HG03442 (cell line): ENCODE measurements at regions not wholly inside any gene's neighbourhood (a gene's known extent, or its start where the extent isn't known, plus 50 kb on each side); places are given as distances from the start of the nearest gene placed in this dataset.
"Not testable (repeated sequence)": the region's sequence is repeated elsewhere in the genome, so short reads cannot be mapped to it uniquely, and the experiment has no call there.

Source experiments
- ATAC-seq: cut with Tn5 transposase; IDR thresholded peaks from one replicate; pipeline ENCODE4 v1.9.1; 2021; ENCODE audit warnings: mild to moderate bottlenecking, moderate library complexity; ENCODE audit not compliant: unreplicated experiment

- no peak for ATAC-seq
These were observed 1463.4 kb upstream of the PCDH20 start for GRCh38 chr13:62879071-62879470.

- no peak for ATAC-seq
These were observed 1459.5 kb upstream of the PCDH20 start for GRCh38 chr13:62875118-62875640.

GRCh38 chr13:62850331-62850730, 1434.7 kb upstream of the PCDH20 start:
- ATAC-seq, result no peak

- ATAC-seq, result no peak
These were observed 1431.9 kb upstream of the PCDH20 start for GRCh38 chr13:62847520-62847919.

- ATAC-seq, result no peak
These were observed 1430.7 kb upstream of the PCDH20 start for GRCh38 chr13:62846302-62846701.

- no peak for ATAC-seq
These were observed 1423.7 kb upstream of the PCDH20 start for GRCh38 chr13:62839338-62839737.

- ATAC-seq, result no peak
These were observed 1423.3 kb upstream of the PCDH20 start for GRCh38 chr13:62838929-62839328.

GRCh38 chr13:62837895-62838294, 1422.2 kb upstream of the PCDH20 start:
- ATAC-seq, result no peak

GRCh38 chr13:62829486-62829885, 1413.8 kb upstream of the PCDH20 start:
- ATAC-seq, result no peak

- ATAC-seq, result no peak
These were observed 1384.3 kb upstream of the PCDH20 start for GRCh38 chr13:62799931-62800436.

- no peak for ATAC-seq
These were observed 1383.4 kb upstream of the PCDH20 start for GRCh38 chr13:62799038-62799535.

GRCh38 chr13:62793850-62794249, 1378.2 kb upstream of the PCDH20 start:
- no peak for ATAC-seq

GRCh38 chr13:62781866-62782265, 1366.2 kb upstream of the PCDH20 start:
- ATAC-seq, result no peak

GRCh38 chr13:62779161-62779560, 1363.5 kb upstream of the PCDH20 start:
- ATAC-seq, result no peak

- ATAC-seq, result no peak
These were observed 1351.8 kb upstream of the PCDH20 start for GRCh38 chr13:62767473-62767872.

- ATAC-seq, result no peak
These were observed 1345.1 kb upstream of the PCDH20 start for GRCh38 chr13:62760724-62761123.

- ATAC-seq, result no peak
These were observed 1332.0 kb upstream of the PCDH20 start for GRCh38 chr13:62747629-62748028.

GRCh38 chr13:62747152-62747551, 1331.5 kb upstream of the PCDH20 start:
- no peak for ATAC-seq

- ATAC-seq, result not testable (repeated sequence)
These were observed 1314.1 kb upstream of the PCDH20 start for GRCh38 chr13:62729746-62730145.

GRCh38 chr13:62721893-62722292, 1306.2 kb upstream of the PCDH20 start:
- no peak for ATAC-seq

- ATAC-seq, result not testable (repeated sequence)
These were observed 1296.3 kb upstream of the PCDH20 start for GRCh38 chr13:62711948-62712347.

GRCh38 chr13:62710787-62711186, 1295.1 kb upstream of the PCDH20 start:
- ATAC-seq, result no peak

GRCh38 chr13:62706048-62706447, 1290.4 kb upstream of the PCDH20 start:
- ATAC-seq, result no peak
